Progenitor cell of endocrine pancreas (in vitro differentiated cells): ENCODE measurements at regions not wholly inside any gene's neighbourhood (a gene's known extent, or its start where the extent isn't known, plus 50 kb on each side); places are given as distances from the start of the nearest gene placed in this dataset.

ENCODE experiments used
- DNase-seq: peaks from one replicate; pipeline ENCODE4 v3.0.0; 2021; ENCODE audit warnings: low spot score; ENCODE audit not compliant: unreplicated experiment
- H3K27ac Mint-ChIP-seq: 2 replicates; pipeline ENCODE4 v1.8.0; 2021; ENCODE audit warnings: mild to moderate bottlenecking, moderate library complexity, mixed read lengths
- H3K27me3 Mint-ChIP-seq: 2 replicates; pipeline ENCODE4 v1.8.0; 2021; ENCODE audit warnings: mixed read lengths
- H3K36me3 Mint-ChIP-seq: 2 replicates; pipeline ENCODE4 v1.8.0; 2022; ENCODE audit warnings: mixed read lengths; ENCODE audit not compliant: insufficient read depth
- H3K4me1 Mint-ChIP-seq: 2 replicates; pipeline ENCODE4 v1.8.0; 2021; ENCODE audit warnings: low read depth, mixed read lengths
- H3K4me3 Mint-ChIP-seq: 2 replicates; pipeline ENCODE4 v1.8.0; 2021; ENCODE audit warnings: low read depth, mild to moderate bottlenecking, moderate library complexity, mixed read lengths
- H3K9me3 Mint-ChIP-seq: 2 replicates; pipeline ENCODE4 v1.8.0; 2021; ENCODE audit warnings: low read depth, mixed read lengths
- TF ChIP-seq, protein P1 (sequence below): fragments of 200-600 bp; sonication (generic); IDR thresholded peaks from one replicate; pipeline ENCODE4 v1.5.0; 2021; ENCODE audit warnings: antibody characterized with exemption, mild to moderate bottlenecking; ENCODE audit not compliant: unreplicated experiment

DNA sequence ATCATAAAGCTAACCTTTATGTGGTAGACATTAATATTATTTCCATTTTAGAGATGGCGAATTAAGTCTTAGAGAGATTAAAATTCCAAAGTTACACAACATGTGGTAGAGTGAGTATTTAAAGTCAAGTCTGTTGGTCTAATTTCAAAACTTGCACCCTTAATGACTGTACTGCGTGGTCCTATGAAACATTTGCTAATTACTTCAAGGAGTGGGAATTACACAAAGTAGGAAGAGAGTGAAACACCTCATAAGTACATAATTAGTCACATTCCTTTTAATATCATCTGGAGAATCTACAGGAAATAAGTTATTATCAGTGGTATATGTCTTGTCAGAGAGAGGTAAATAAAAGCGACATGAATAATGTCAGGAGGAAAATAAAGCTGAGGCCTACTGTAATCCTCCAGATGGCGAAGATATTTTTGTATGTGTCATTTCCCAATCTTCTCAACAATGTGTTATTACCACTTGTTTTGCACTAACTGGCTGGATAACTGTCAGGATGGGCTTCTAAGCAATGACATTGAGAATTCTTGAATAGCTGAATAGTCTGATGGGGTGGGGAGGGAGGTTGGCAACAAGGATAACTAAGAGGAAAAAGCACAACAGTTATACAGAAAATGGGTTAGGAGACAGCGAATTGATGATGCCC, 95.5 kb downstream of the TNFSF18 start:
- DNase-seq: no peak
- peaks cover 10% of the 10 kb centered on the region for H3K4me1 Mint-ChIP-seq
- H3K36me3 Mint-ChIP-seq: no peaks in the 10 kb centered on the region
- no peaks in the 10 kb centered on the region for H3K27me3 Mint-ChIP-seq
- no peak overlapping the region for H3K27ac Mint-ChIP-seq
- no peak overlapping the region for H3K4me3 Mint-ChIP-seq
- no peaks in the 10 kb centered on the region for H3K9me3 Mint-ChIP-seq
- TF ChIP-seq, protein P1, sequence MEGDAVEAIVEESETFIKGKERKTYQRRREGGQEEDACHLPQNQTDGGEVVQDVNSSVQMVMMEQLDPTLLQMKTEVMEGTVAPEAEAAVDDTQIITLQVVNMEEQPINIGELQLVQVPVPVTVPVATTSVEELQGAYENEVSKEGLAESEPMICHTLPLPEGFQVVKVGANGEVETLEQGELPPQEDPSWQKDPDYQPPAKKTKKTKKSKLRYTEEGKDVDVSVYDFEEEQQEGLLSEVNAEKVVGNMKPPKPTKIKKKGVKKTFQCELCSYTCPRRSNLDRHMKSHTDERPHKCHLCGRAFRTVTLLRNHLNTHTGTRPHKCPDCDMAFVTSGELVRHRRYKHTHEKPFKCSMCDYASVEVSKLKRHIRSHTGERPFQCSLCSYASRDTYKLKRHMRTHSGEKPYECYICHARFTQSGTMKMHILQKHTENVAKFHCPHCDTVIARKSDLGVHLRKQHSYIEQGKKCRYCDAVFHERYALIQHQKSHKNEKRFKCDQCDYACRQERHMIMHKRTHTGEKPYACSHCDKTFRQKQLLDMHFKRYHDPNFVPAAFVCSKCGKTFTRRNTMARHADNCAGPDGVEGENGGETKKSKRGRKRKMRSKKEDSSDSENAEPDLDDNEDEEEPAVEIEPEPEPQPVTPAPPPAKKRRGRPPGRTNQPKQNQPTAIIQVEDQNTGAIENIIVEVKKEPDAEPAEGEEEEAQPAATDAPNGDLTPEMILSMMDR: no peak

- Mint-ChIP-seq H3K4me3 (no peak overlapping the region), H3K9me3 (no peaks in the 10 kb centered on the region), H3K4me1 (peaks cover 9% of the 10 kb centered on the region), H3K36me3 (no peaks in the 10 kb centered on the region), H3K27me3 (no peaks in the 10 kb centered on the region), H3K27ac (no peak overlapping the region)
- no peak for DNase-seq
- TF ChIP-seq, protein P1: no peak
Observed at GRCh38 chr1:172956871-172957270, 93.9 kb downstream of the TNFSF18 start.

DNA sequence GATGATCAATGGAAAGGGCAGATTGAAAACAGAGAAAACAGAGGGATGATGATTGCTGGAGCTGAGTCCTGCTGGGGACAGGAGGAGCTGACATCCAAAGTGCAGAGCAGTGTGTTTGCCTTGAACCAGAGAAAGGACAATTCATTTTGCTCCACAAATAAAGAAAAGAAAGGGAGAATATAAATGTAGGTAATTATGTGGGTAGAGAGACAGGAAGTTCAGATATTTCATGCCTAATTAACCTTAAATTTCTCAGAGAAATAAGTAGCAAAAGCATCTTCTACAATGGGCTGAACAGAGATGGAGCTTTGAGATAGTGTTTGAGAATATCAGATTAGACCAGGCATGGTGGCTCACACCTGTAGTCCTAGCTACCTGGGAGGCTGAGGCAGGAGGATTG, 93.2 kb downstream of the TNFSF18 start:
- Mint-ChIP-seq H3K27me3 (no peaks in the 10 kb centered on the region), H3K4me3 (no peak overlapping the region), H3K4me1 (peaks cover 3% of the 10 kb centered on the region), H3K9me3 (no peaks in the 10 kb centered on the region), H3K36me3 (no peaks in the 10 kb centered on the region), H3K27ac (no peak overlapping the region)
- DNase-seq: no peak
- TF ChIP-seq, protein P1: no peak

DNA sequence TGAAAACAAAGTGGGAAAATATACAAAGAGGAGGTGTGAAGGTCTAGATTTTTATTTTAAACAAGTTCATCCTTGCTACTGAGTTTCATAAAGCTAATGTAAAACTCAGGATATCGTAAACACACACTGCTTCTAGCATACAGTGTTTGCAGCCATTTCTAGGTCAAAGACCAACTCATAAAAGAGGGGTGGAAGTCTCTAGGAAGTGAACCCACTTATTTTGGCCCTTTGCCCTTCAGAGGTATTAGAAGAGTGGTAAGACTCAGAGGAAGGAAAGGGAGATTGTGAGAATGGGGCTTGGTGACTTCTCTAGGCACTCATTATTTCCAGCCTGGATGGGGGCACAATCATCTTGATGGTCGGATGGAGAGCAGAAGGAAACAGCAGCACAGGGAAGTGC, 91.2 kb downstream of the TNFSF18 start:
- Mint-ChIP-seq H3K36me3 (no peaks in the 10 kb centered on the region), H3K27ac (no peak overlapping the region), H3K4me1 (no peaks in the 10 kb centered on the region), H3K4me3 (no peak overlapping the region), H3K9me3 (peaks cover 3% of the 10 kb centered on the region), H3K27me3 (no peaks in the 10 kb centered on the region)
- TF ChIP-seq, protein P1: no peak
- no peak for DNase-seq

DNA sequence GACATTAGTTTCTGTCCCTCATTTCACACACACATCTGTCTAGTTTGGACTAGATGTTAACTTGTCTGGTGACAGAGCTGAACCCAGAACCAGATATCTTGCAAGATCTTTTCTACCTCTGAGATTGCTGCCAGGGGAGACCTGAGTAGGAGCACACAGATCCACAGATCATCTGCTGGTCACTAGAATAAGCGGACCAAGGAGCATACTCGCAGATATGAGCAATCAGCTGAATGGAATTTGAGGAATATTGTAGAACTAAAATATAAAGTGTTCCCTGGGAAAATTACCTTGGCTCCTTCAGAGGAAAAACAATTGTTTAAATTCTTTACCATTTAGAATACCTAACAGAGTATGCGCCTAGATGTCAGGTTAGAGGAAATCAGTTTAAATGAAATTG, 90.7 kb downstream of the TNFSF18 start:
- Mint-ChIP-seq H3K4me1 (no peaks in the 10 kb centered on the region), H3K4me3 (no peak overlapping the region), H3K9me3 (peaks cover 3% of the 10 kb centered on the region), H3K36me3 (no peaks in the 10 kb centered on the region), H3K27me3 (no peaks in the 10 kb centered on the region), H3K27ac (no peak overlapping the region)
- TF ChIP-seq, protein P1: no peak
- DNase-seq: no peak
